Endothelial cell of umbilical vein (primary cell): ENCODE measurements at regions not wholly inside any gene's neighbourhood (a gene's known extent, or its start where the extent isn't known, plus 50 kb on each side); places are given as distances from the start of the nearest gene placed in this dataset.

Source experiments
- BruUV-seq: library from RNA; stranded (reverse); fragments of 400-500 nt; replicated peaks from 2 replicates; lab custom pipeline; 2021; lab: Mats Ljungman, UMichigan
- CTCF ChIA-PET: fragments of 300-600, 350-600 bp; sonication (Branson Sonifier 250); formaldehyde crosslinking; loops from one replicate; lab custom pipeline; 2021; ENCODE audit warnings: antibody characterized with exemption, inconsistent platforms; lab: Charles Lee
- POLR2A ChIA-PET: fragments of 300-600, 350-600 bp; sonication (Branson Sonifier 250); formaldehyde crosslinking; loops from one replicate; lab custom pipeline; 2021; ENCODE audit warnings: antibody characterized with exemption, inconsistent platforms; lab: Charles Lee
- DNase-seq: peaks from one replicate; pipeline ENCODE4 v3.0.0-alpha.2; 2011; ENCODE audit warnings: low read depth, low spot score
- FAIRE-seq: peaks from 2 replicates; lab custom pipeline; 2011; peaks lifted over from hg19 to GRCh38; lab: Jason Lieb, UNC
- H2AFZ ChIP-seq: 2 replicates; pipeline ENCODE4 v1.6.0; 2012; ENCODE audit warnings: low read depth, low read length, control low read depth, inconsistent platforms
- H3K27ac ChIP-seq: 2 replicates; pipeline ENCODE4 v1.5.1; 2011; ENCODE audit warnings: low read depth, mild to moderate bottlenecking, control low read depth, low read length, moderate library complexity; ENCODE audit not compliant: insufficient read depth
- H3K27me3 ChIP-seq, 2 experiments: 2 replicates each; pipeline versions ENCODE4 v1.6.0 to v1.6.1; 2011; ENCODE audit warnings: low read length in 2 of 2, mixed read lengths in 1 of 2; ENCODE audit not compliant: control insufficient read depth in 2 of 2, insufficient read depth in 2 of 2
- H3K36me3 ChIP-seq, 2 experiments: 2 replicates in 1 of 2; 3 replicates in 1 of 2; pipeline ENCODE4 v1.5.1; 2011; ENCODE audit warnings: low read length in 2 of 2, mild to moderate bottlenecking in 1 of 2, moderate library complexity in 1 of 2; ENCODE audit not compliant: control insufficient read depth in 2 of 2, insufficient read depth in 2 of 2; ENCODE audit errors: extremely low read depth in 1 of 2
- H3K4me1 ChIP-seq: 3 replicates; pipeline ENCODE4 v1.5.1; 2011; ENCODE audit warnings: mild to moderate bottlenecking, low read length; ENCODE audit not compliant: control insufficient read depth, insufficient read depth; ENCODE audit errors: extremely low read depth
- H3K4me2 ChIP-seq: 2 replicates; pipeline ENCODE4 v1.6.1; 2011; ENCODE audit warnings: low read length, control low read depth, mixed read lengths; ENCODE audit not compliant: insufficient read depth
- H3K4me3 ChIP-seq, 3 experiments: fragments of 200-600 bp in 1 of 3; sonication (generic), shearing (Covaris generic) in 1 of 3; replicated peaks in 1 of 3; 2 replicates each; pipeline ENCODE4 v1.5.1; 2011 to 2016; ENCODE audit warnings: control low read depth in 3 of 3, low read length in 3 of 3, mild to moderate bottlenecking in 2 of 3, inconsistent platforms in 1 of 3, low read depth in 1 of 3, moderate library complexity in 1 of 3; ENCODE audit not compliant: insufficient read depth in 1 of 3
- H3K79me2 ChIP-seq: 2 replicates; pipeline ENCODE4 v1.6.0; 2012; ENCODE audit warnings: low read length, inconsistent platforms; ENCODE audit not compliant: control insufficient read depth, insufficient read depth
- H3K9ac ChIP-seq: replicated peaks from 2 replicates; pipeline ENCODE3; 2011; ENCODE audit warnings: low read length, control low read depth; ENCODE audit not compliant: insufficient read depth; ENCODE audit errors: extremely low read depth
- H3K9me1 ChIP-seq: replicated peaks from 3 replicates; pipeline ENCODE4 v1.6.0; 2011; ENCODE audit warnings: mild to moderate bottlenecking, low read length; ENCODE audit not compliant: control insufficient read depth, insufficient read depth; ENCODE audit errors: extremely low read depth
- H3K9me3 ChIP-seq: replicated peaks from 2 replicates; pipeline ENCODE4 v1.5.1; 2012; ENCODE audit warnings: low read length, inconsistent platforms; ENCODE audit not compliant: control insufficient read depth, insufficient read depth
- H4K20me1 ChIP-seq: replicated peaks from 2 replicates; pipeline ENCODE3; 2011; ENCODE audit warnings: mild to moderate bottlenecking, low read length; ENCODE audit not compliant: control insufficient read depth, insufficient read depth; ENCODE audit errors: extremely low read depth
- JUN ChIP-seq: IDR thresholded peaks from 2 replicates; pipeline ENCODE4 v1.6.1; 2011; ENCODE audit warnings: borderline replicate concordance, low read depth; ENCODE audit not compliant: insufficient read length, insufficient read depth
- MYC ChIP-seq: IDR thresholded peaks from one replicate; pipeline ENCODE4 v1.6.1; 2011; ENCODE audit warnings: mild to moderate bottlenecking, low read depth, low read length
- POLR2A ChIP-seq: IDR thresholded peaks from 2 replicates; pipeline ENCODE4 v1.6.1; 2012; ENCODE audit warnings: low read depth, mild to moderate bottlenecking, control low read depth, low read length
- dilution Hi-C: fragments of 300-500 bp; cut with MboI; formaldehyde crosslinking; loops from one replicate; pipeline ENCODE4 v1.15.0; 2019; ENCODE audit warnings: low sequenced_read_pairs; ENCODE audit not compliant: extremely low pct_ligation_motif_present
- intact Hi-C: fragments of 100-400 bp; cut with micrococcal nuclease; formaldehyde crosslinking; loops from one replicate; pipeline ENCODE4 v1.10.0; 2022
- TF ChIP-seq, protein P1 (sequence below), 2 donors: IDR thresholded peaks; 1 replicate in 1 of 2; 2 replicates in 1 of 2; pipeline ENCODE4 v1.5.1; 2011; ENCODE audit warnings: low read length in 2 of 2, mild to moderate bottlenecking in 2 of 2, moderate library complexity in 2 of 2, control low read depth in 1 of 2, inconsistent platforms in 1 of 2, low read depth in 1 of 2; ENCODE audit not compliant: insufficient read depth in 1 of 2; ENCODE audit errors: extremely low read depth in 1 of 2
- TF ChIP-seq, protein P2 (sequence below): IDR thresholded peaks from 2 replicates; pipeline ENCODE4 v1.6.1; 2011; ENCODE audit not compliant: insufficient read depth, insufficient read length

DNA sequence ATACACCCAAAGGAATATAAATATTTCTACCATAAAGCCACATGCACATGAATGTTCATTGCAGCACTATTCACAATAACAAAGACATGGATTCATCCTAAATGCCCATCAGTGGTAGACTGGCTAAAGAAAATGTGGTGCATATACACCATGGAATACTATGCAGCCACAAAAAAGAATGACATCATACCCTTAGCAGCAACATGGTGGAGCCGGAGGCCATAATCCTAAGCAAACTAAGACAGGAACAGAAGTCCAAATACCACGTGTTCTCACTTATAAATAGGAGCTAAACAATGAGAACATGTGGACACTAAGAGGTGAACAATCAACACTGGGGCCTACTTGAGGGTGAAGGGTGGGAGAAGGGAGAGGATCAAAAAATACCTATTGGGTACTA, 198.5 kb downstream of the BMP4 start:
- Histone ChIP-seq H2AFZ (no peak overlapping the region), H3K9me1 (no peaks in the 10 kb centered on the region), H3K27me3 (no peaks in the 10 kb centered on the region), H3K27ac (no peak overlapping the region), H3K4me1 (no peaks in the 10 kb centered on the region), H4K20me1 (no peaks in the 10 kb centered on the region), H3K9me3 (no peaks in the 10 kb centered on the region), H3K9ac (no peak overlapping the region), H3K79me2 (no peaks in the 10 kb centered on the region), H3K36me3 (no peaks in the 10 kb centered on the region), H3K4me2 (no peak overlapping the region), H3K4me3 (no peak overlapping the region)
- no TSS peak for BruUV-seq
- CTCF ChIA-PET = no interaction called here
- TF ChIP-seq JUN (no peak), POLR2A (no peak), MYC (no peak)
- TF ChIP-seq, protein P1, sequence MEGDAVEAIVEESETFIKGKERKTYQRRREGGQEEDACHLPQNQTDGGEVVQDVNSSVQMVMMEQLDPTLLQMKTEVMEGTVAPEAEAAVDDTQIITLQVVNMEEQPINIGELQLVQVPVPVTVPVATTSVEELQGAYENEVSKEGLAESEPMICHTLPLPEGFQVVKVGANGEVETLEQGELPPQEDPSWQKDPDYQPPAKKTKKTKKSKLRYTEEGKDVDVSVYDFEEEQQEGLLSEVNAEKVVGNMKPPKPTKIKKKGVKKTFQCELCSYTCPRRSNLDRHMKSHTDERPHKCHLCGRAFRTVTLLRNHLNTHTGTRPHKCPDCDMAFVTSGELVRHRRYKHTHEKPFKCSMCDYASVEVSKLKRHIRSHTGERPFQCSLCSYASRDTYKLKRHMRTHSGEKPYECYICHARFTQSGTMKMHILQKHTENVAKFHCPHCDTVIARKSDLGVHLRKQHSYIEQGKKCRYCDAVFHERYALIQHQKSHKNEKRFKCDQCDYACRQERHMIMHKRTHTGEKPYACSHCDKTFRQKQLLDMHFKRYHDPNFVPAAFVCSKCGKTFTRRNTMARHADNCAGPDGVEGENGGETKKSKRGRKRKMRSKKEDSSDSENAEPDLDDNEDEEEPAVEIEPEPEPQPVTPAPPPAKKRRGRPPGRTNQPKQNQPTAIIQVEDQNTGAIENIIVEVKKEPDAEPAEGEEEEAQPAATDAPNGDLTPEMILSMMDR (IDR thresholded peaks at IDR 0.05; ENCODE audit: extremely low read depth in 1 of 2, insufficient read depth in 1 of 2, low read depth in 1 of 2, low read length in 2 of 2) = no peak
- TF ChIP-seq, protein P2, sequence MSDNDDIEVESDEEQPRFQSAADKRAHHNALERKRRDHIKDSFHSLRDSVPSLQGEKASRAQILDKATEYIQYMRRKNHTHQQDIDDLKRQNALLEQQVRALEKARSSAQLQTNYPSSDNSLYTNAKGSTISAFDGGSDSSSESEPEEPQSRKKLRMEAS = no peak
- DNase-seq (no peak), FAIRE-seq (no peak)
- POLR2A ChIA-PET = no interaction called here
- dilution Hi-C loops = no loop called here
- intact Hi-C loops = no loop called here

GRCh38 chr14:53757732-53758131, 198.9 kb downstream of the BMP4 start:
- no peaks in the 10 kb centered on the region for H3K9me3 ChIP-seq
- no peaks in the 10 kb centered on the region for H3K36me3 ChIP-seq
- ChIA-PET POLR2A (no interaction called here), CTCF (no interaction called here)
- no peaks in the 10 kb centered on the region for H3K27me3 ChIP-seq
- H3K4me3 ChIP-seq = no peak overlapping the region
- no TSS peak for BruUV-seq
- no peak overlapping the region for H3K9ac ChIP-seq
- TF ChIP-seq JUN = no peak
- dilution Hi-C loops (no loop called here), intact Hi-C loops (no loop called here)
- H3K27ac ChIP-seq = no peak overlapping the region
- H3K9me1 ChIP-seq = no peaks in the 10 kb centered on the region
- no peaks in the 10 kb centered on the region for H3K79me2 ChIP-seq
- DNase-seq (no peak), FAIRE-seq (no peak)
- no peaks in the 10 kb centered on the region for H4K20me1 ChIP-seq
- no peak overlapping the region for H3K4me2 ChIP-seq
- H2AFZ ChIP-seq = no peak overlapping the region
- H3K4me1 ChIP-seq = no peaks in the 10 kb centered on the region
